Esophagus muscularis mucosa (tissue), 4 donors: ENCODE measurements at regions not wholly inside any gene's neighbourhood (a gene's known extent, or its start where the extent isn't known, plus 50 kb on each side); places are given as distances from the start of the nearest gene placed in this dataset.

Experiments
- DNase-seq: peaks from one replicate; pipeline ENCODE4 v3.0.0-alpha.2; 2017; ENCODE audit errors: extremely low spot score
- H3K27ac ChIP-seq, 4 donors: fragments of 200-600 bp; sonication (generic); replicated peaks in 1 of 4; 1 replicate in 3 of 4; 2 replicates in 1 of 4; pipeline ENCODE4 v1.5.1; 2016 to 2019; ENCODE audit warnings: mild to moderate bottlenecking in 1 of 4
- H3K27me3 ChIP-seq, 4 donors: fragments of 200-600 bp; sonication (generic); one replicate each; pipeline versions ENCODE4 v1.5.1 to v1.6.0; 2016 to 2019
- H3K36me3 ChIP-seq, 4 donors: fragments of 200-600 bp; sonication (generic); one replicate each; pipeline ENCODE4 v1.5.1; 2016 to 2019
- H3K4me1 ChIP-seq, 4 donors: fragments of 200-600 bp; sonication (generic); one replicate each; pipeline ENCODE4 v1.5.1; 2016 to 2019
- H3K4me3 ChIP-seq, 4 donors: fragments of 200-600 bp; sonication (generic); 1 replicate in 2 of 4; 2 replicates in 2 of 4; pipeline ENCODE4 v1.5.1; 2016 to 2019; ENCODE audit warnings: mild to moderate bottlenecking in 4 of 4, moderate library complexity in 1 of 4
- H3K9me3 ChIP-seq, 4 donors: fragments of 200-600 bp; sonication (generic); 1 replicate in 3 of 4; 2 replicates in 1 of 4; pipeline ENCODE4 v1.5.1; 2016 to 2019
- CTCF ChIP-seq, 3 experiments: fragments of 200-600 bp in 2 of 3; fragments of 450-650 bp in 1 of 3; sonication (generic) in 2 of 3; IDR thresholded peaks; one replicate each; pipeline ENCODE4 v1.5.1; 2017 to 2019; ENCODE audit warnings: antibody characterized with exemption in 3 of 3, mild to moderate bottlenecking in 2 of 3, moderate library complexity in 1 of 3
- EP300 ChIP-seq: sonication (generic); formaldehyde crosslinking; IDR thresholded peaks from one replicate; pipeline ENCODE4 v1.6.1; 2017; ENCODE audit warnings: antibody characterized with exemption
- POLR2A ChIP-seq: fragments of 450-650 bp; IDR thresholded peaks from one replicate; pipeline ENCODE4 v1.6.1; 2017; ENCODE audit warnings: antibody characterized with exemption, moderate library complexity, mild to moderate bottlenecking, low read depth
- POLR2AphosphoS5 ChIP-seq, 2 donors: sonication (generic); formaldehyde crosslinking; IDR thresholded peaks; one replicate each; pipeline ENCODE4 v1.6.1; 2017; ENCODE audit warnings: antibody characterized with exemption in 2 of 2
- WGBS: methylation state at CpG from one replicate; pipeline ENCODE4 v1.1.5; 2018; 5-methylcytosine and 5-hydroxymethylcytosine counted together
- intact Hi-C: fragments of 100-400 bp; cut with DNase I; formaldehyde crosslinking; loops from one replicate; pipeline ENCODE4 v1.15.1; 2023

GRCh38 chr21:41676198-41676597 is 90.7 kb downstream of the RIPK4 start:
- Histone ChIP-seq H3K4me3 (no peak overlapping the region), H3K4me1 (peaks cover 9 to 16% (median 15%) of the 10 kb centered on the region in 4 donors), H3K27me3 (peaks cover 0 to 23% (median 0%) of the 10 kb centered on the region in 4 donors), H3K27ac (no peak overlapping the region), H3K9me3 (no peaks in the 10 kb centered on the region), H3K36me3 (no peaks in the 10 kb centered on the region)
- WGBS: 89% methylated on average over 3 of the region's 3 CpGs
- intact Hi-C loops: no loop called here
- DNase-seq: no peak
- no peak for TF ChIP-seq POLR2A

DNA sequence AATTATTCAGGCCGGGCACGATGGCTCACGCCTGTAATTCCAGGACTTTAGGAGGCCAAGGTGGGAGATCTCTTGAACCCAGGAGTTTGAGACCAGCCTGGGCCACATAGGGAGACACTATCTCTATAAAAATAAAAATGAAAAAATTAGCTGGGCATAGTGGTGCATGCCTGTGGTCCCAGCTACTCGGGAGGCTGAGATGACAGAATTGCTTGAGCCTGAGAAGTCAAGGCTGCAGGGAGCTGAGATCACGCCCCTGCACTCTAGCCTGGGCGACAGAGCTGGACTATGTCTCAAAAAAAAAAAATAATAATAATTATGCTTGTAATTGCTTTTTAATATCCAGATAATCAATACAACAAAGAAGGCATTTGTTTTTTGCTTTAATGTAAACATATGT is 91.3 kb downstream of the RIPK4 start:
- WGBS: 79% methylated on average over 6 of the region's 6 CpGs
- intact Hi-C loops: no loop called here
- no peak for DNase-seq
- Histone ChIP-seq H3K27ac (no peak overlapping the region), H3K4me1 (peaks cover 9 to 16% (median 15%) of the 10 kb centered on the region in 4 donors), H3K9me3 (no peaks in the 10 kb centered on the region), H3K27me3 (peaks cover 0 to 18% (median 0%) of the 10 kb centered on the region in 4 donors), H3K36me3 (no peaks in the 10 kb centered on the region), H3K4me3 (no peak overlapping the region)
- no peak for TF ChIP-seq CTCF (IDR thresholded peaks at IDR 0.05)
- no peak for TF ChIP-seq EP300
- TF ChIP-seq POLR2A: no peak
- no peak for TF ChIP-seq POLR2AphosphoS5 (IDR thresholded peaks at IDR 0.05)

DNA sequence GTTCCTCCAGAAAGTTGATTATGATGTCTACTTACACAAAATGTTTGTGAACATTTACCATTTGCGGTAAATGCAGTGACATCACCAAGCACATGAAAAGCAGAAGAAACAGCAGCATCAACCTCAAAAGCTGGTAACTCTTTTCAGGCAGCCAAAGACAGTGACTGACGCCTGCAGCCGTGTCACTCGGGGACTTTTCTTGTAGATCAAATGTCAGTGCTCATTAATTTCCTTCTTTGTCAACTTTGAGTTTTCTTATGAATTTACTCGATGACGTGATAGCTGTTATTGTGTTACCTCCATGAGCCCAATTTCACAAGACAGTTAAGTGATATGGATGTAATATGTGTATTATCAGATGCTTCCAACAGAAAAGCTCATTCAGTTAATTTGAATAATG is 92.5 kb downstream of the RIPK4 start:
- Histone ChIP-seq H3K36me3 (no peaks in the 10 kb centered on the region), H3K4me1 (peaks cover 8 to 15% (median 14%) of the 10 kb centered on the region in 4 donors), H3K27me3 (peaks cover 0 to 11% (median 0%) of the 10 kb centered on the region in 4 donors), H3K27ac (no peak overlapping the region), H3K9me3 (no peaks in the 10 kb centered on the region), H3K4me3 (no peak overlapping the region)
- intact Hi-C loops: no loop called here
- WGBS: 85% methylated on average over 6 of the region's 6 CpGs
- TF ChIP-seq CTCF (IDR thresholded peaks at IDR 0.05) (no peak), POLR2A (no peak), POLR2AphosphoS5 (IDR thresholded peaks at IDR 0.05) (no peak), EP300 (no peak)
- DNase-seq: no peak

- H3K27ac ChIP-seq: no peak overlapping the region
- DNase-seq: no peak
- peaks cover 0 to 13% (median 0%) of the 10 kb centered on the region in 4 donors for H3K27me3 ChIP-seq
- WGBS: 85% methylated on average over 10 of the region's 13 CpGs
- intact Hi-C loops: no loop called here
- H3K4me1 ChIP-seq: peaks cover 6 to 9% (median 8%) of the 10 kb centered on the region in 4 donors
- H3K36me3 ChIP-seq: no peaks in the 10 kb centered on the region
- H3K9me3 ChIP-seq: no peaks in the 10 kb centered on the region
- H3K4me3 ChIP-seq: no peak overlapping the region
- TF ChIP-seq EP300 (no peak), CTCF (IDR thresholded peaks at IDR 0.05) (no peak), POLR2AphosphoS5 (IDR thresholded peaks at IDR 0.05) (no peak), POLR2A (no peak)
Observed at GRCh38 chr21:41673596-41674335, 93.1 kb downstream of the RIPK4 start.

GRCh38 chr21:41673071-41673470 is 93.8 kb downstream of the RIPK4 start:
- no peak overlapping the region for H3K27ac ChIP-seq
- intact Hi-C loops: no loop called here
- WGBS: 85% methylated on average over 9 of the region's 18 CpGs
- TF ChIP-seq CTCF (IDR thresholded peaks at IDR 0.05) (no peak), POLR2A (no peak), POLR2AphosphoS5 (IDR thresholded peaks at IDR 0.05) (no peak), EP300 (no peak)
- DNase-seq: no peak
- peaks cover 0 to 20% (median 0%) of the 10 kb centered on the region in 4 donors for H3K27me3 ChIP-seq
- H3K9me3 ChIP-seq: no peaks in the 10 kb centered on the region
- peaks cover 0 to 2% (median under 1%) of the 10 kb centered on the region in 4 donors for H3K4me1 ChIP-seq
- no peaks in the 10 kb centered on the region for H3K36me3 ChIP-seq
- no peak overlapping the region for H3K4me3 ChIP-seq
